H1 (cell line): ENCODE measurements at regions not wholly inside any gene's neighbourhood (a gene's known extent, or its start where the extent isn't known, plus 50 kb on each side); places are given as distances from the start of the nearest gene placed in this dataset.

Source experiments
- BCL11A ChIP-seq, 2 experiments: IDR thresholded peaks; one replicate each; pipeline ENCODE4 v1.6.1; 2011; ENCODE audit warnings: low read depth in 2 of 2, low read length in 2 of 2, mild to moderate bottlenecking in 2 of 2
- EZH2 ChIP-seq: fragments of 200-600 bp; sonication (generic); IDR thresholded peaks from 2 replicates; pipeline ENCODE4 v1.7.1; 2012; ENCODE audit warnings: low read depth, mild to moderate bottlenecking, moderate library complexity, low read length, inconsistent platforms; ENCODE audit not compliant: severe bottlenecking
- GTF2F1 ChIP-seq: IDR thresholded peaks from 2 replicates; pipeline ENCODE4 v1.6.1; 2012; ENCODE audit warnings: low read depth, low read length, improper control_type of control experiment, borderline replicate concordance
- KDM1A ChIP-seq: fragments of 200-600, 300-600 bp; sonication (generic); IDR thresholded peaks from 2 replicates; pipeline ENCODE4 v1.7.1; 2016; ENCODE audit warnings: mild to moderate bottlenecking, low read length, borderline replicate concordance
- YY1 ChIP-seq: IDR thresholded peaks from 2 replicates; pipeline ENCODE4 v1.6.1; 2011; ENCODE audit warnings: low read depth, mild to moderate bottlenecking, low read length
- TF ChIP-seq, protein P1 (sequence below): fragments of 300-600 bp; sonication (generic); IDR thresholded peaks from 2 replicates; pipeline ENCODE4 v1.7.1; 2012; ENCODE audit warnings: low read length, moderate library complexity, mild to moderate bottlenecking, inconsistent platforms; ENCODE audit not compliant: insufficient replicate concordance
- TF ChIP-seq, protein P2 (sequence below): IDR thresholded peaks from 2 replicates; pipeline ENCODE4 v1.6.1; 2012; ENCODE audit warnings: inconsistent platforms

DNA sequence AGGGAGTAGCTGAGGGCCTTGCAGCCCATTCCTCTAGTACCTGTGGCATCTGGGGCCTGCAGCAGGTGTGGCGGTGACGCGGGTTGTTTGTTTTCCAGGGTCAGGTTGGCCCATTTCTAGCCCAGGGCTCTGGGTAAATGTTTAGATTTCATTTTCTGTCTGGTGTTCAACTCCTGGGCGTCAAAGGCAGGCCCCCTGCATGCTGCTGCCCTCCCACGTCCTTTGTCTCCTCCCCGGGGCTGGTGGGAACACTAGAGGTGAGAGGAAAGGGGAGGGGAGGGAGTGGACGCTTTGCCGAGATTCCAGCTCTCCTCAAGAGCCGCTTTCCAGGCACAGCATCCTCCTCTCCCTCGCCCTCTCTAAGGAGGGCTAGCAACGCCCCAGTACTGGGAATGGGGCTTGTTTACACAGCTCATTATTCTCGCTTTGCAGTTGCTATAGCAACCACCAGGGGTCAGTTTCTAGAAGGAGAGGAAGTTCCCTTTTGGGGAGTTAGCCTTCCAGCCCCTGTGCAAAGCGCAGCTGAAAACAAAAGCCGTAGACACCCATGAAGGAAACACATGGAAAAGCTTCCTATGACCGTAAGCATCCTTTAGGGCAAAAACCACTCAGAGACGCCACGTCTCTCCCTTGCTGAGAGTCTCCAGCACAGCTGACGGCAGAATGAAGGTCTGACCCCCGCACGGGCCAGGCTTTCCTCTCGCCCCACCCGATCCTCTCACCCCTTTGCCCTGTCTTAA is 170.6 kb downstream of the LY86 start (continued):
- TF ChIP-seq, protein P1, sequence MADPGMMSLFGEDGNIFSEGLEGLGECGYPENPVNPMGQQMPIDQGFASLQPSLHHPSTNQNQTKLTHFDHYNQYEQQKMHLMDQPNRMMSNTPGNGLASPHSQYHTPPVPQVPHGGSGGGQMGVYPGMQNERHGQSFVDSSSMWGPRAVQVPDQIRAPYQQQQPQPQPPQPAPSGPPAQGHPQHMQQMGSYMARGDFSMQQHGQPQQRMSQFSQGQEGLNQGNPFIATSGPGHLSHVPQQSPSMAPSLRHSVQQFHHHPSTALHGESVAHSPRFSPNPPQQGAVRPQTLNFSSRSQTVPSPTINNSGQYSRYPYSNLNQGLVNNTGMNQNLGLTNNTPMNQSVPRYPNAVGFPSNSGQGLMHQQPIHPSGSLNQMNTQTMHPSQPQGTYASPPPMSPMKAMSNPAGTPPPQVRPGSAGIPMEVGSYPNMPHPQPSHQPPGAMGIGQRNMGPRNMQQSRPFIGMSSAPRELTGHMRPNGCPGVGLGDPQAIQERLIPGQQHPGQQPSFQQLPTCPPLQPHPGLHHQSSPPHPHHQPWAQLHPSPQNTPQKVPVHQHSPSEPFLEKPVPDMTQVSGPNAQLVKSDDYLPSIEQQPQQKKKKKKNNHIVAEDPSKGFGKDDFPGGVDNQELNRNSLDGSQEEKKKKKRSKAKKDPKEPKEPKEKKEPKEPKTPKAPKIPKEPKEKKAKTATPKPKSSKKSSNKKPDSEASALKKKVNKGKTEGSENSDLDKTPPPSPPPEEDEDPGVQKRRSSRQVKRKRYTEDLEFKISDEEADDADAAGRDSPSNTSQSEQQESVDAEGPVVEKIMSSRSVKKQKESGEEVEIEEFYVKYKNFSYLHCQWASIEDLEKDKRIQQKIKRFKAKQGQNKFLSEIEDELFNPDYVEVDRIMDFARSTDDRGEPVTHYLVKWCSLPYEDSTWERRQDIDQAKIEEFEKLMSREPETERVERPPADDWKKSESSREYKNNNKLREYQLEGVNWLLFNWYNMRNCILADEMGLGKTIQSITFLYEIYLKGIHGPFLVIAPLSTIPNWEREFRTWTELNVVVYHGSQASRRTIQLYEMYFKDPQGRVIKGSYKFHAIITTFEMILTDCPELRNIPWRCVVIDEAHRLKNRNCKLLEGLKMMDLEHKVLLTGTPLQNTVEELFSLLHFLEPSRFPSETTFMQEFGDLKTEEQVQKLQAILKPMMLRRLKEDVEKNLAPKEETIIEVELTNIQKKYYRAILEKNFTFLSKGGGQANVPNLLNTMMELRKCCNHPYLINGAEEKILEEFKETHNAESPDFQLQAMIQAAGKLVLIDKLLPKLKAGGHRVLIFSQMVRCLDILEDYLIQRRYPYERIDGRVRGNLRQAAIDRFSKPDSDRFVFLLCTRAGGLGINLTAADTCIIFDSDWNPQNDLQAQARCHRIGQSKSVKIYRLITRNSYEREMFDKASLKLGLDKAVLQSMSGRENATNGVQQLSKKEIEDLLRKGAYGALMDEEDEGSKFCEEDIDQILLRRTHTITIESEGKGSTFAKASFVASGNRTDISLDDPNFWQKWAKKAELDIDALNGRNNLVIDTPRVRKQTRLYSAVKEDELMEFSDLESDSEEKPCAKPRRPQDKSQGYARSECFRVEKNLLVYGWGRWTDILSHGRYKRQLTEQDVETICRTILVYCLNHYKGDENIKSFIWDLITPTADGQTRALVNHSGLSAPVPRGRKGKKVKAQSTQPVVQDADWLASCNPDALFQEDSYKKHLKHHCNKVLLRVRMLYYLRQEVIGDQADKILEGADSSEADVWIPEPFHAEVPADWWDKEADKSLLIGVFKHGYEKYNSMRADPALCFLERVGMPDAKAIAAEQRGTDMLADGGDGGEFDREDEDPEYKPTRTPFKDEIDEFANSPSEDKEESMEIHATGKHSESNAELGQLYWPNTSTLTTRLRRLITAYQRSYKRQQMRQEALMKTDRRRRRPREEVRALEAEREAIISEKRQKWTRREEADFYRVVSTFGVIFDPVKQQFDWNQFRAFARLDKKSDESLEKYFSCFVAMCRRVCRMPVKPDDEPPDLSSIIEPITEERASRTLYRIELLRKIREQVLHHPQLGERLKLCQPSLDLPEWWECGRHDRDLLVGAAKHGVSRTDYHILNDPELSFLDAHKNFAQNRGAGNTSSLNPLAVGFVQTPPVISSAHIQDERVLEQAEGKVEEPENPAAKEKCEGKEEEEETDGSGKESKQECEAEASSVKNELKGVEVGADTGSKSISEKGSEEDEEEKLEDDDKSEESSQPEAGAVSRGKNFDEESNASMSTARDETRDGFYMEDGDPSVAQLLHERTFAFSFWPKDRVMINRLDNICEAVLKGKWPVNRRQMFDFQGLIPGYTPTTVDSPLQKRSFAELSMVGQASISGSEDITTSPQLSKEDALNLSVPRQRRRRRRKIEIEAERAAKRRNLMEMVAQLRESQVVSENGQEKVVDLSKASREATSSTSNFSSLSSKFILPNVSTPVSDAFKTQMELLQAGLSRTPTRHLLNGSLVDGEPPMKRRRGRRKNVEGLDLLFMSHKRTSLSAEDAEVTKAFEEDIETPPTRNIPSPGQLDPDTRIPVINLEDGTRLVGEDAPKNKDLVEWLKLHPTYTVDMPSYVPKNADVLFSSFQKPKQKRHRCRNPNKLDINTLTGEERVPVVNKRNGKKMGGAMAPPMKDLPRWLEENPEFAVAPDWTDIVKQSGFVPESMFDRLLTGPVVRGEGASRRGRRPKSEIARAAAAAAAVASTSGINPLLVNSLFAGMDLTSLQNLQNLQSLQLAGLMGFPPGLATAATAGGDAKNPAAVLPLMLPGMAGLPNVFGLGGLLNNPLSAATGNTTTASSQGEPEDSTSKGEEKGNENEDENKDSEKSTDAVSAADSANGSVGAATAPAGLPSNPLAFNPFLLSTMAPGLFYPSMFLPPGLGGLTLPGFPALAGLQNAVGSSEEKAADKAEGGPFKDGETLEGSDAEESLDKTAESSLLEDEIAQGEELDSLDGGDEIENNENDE = no peak
- TF ChIP-seq, protein P2, sequence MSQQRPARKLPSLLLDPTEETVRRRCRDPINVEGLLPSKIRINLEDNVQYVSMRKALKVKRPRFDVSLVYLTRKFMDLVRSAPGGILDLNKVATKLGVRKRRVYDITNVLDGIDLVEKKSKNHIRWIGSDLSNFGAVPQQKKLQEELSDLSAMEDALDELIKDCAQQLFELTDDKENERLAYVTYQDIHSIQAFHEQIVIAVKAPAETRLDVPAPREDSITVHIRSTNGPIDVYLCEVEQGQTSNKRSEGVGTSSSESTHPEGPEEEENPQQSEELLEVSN = peak; percentile 61; the same call in 1 of the 2 replicates
- no peak for TF ChIP-seq EZH2
- 0 out of 2 replicates have a peak, but pooled peaks have one; percentile 57 for TF ChIP-seq YY1
- peak; percentile 12; the same call in 1 of the 2 replicates for TF ChIP-seq KDM1A
- TF ChIP-seq GTF2F1 = no peak
- no peak for TF ChIP-seq BCL11A (IDR thresholded peaks at IDR 0.05; ENCODE audit: low read depth in 2 of 2, low read length in 2 of 2)
- TF ChIP-seq, all 59 proteins: peak for 18
